ENCODE measurements at regions not wholly inside any gene's neighbourhood (a gene's known extent, or its start where the extent isn't known, plus 50 kb on each side); places are given as distances from the start of the nearest gene placed in this dataset.

- no peak for TF ChIP-seq POLR2AphosphoS5 (IDR thresholded peaks at IDR 0.05; ENCODE audit: low read depth, low read length)
- TF ChIP-seq POLR2A (IDR thresholded peaks at IDR 0.05; ENCODE audit: low read depth, low read length), result no peak
- TF ChIP-seq POU2F2 (IDR thresholded peaks at IDR 0.05; ENCODE audit: low read depth, low read length), result no peak
- TF ChIP-seq TAF1 (IDR thresholded peaks at IDR 0.05; ENCODE audit: low read depth, low read length), result no peak
- peak; percentile 66 for TF ChIP-seq SPI1 (IDR thresholded peaks at IDR 0.05; ENCODE audit: low read depth, low read length)
Observed at GRCh38 chr9:20048437-20048836, 259.6 kb upstream of the SLC24A2 start.

Measured in GM12891 (cell line).